Transverse colon (tissue), 4 donors: ENCODE measurements at regions not wholly inside any gene's neighbourhood (a gene's known extent, or its start where the extent isn't known, plus 50 kb on each side); places are given as distances from the start of the nearest gene placed in this dataset.

ENCODE experiments used
- DNase-seq: peaks from one replicate; pipeline ENCODE4 v3.0.0-alpha.2; 2019
- H3K27ac ChIP-seq, 4 donors: fragments of 200-600 bp; sonication (generic); 2 replicates each; pipeline ENCODE4 v1.5.1; 2016 to 2018; ENCODE audit warnings: inconsistent platforms in 4 of 4
- H3K27me3 ChIP-seq: fragments of 200-600 bp; sonication (generic); 2 replicates; pipeline ENCODE4 v1.5.1; 2017; ENCODE audit warnings: inconsistent platforms
- H3K36me3 ChIP-seq, 4 donors: fragments of 200-600 bp; sonication (generic); 2 replicates each; pipeline ENCODE4 v1.5.1; 2017 to 2019; ENCODE audit warnings: inconsistent platforms in 4 of 4
- H3K4me1 ChIP-seq, 4 donors: fragments of 200-600 bp; sonication (generic); 2 replicates each; pipeline ENCODE4 v1.5.1; 2017 to 2020; ENCODE audit warnings: inconsistent platforms in 4 of 4
- H3K4me3 ChIP-seq, 4 donors: fragments of 200-600 bp; sonication (generic); 1 replicate in 1 of 4; 2 replicates in 3 of 4; pipeline versions ENCODE4 v1.5.1 to v1.6.1; 2017 to 2019; ENCODE audit warnings: inconsistent platforms in 4 of 4
- H3K9me3 ChIP-seq, 2 donors: fragments of 200-600 bp; sonication (generic); 2 replicates each; pipeline ENCODE4 v1.5.1; 2017 to 2019; ENCODE audit warnings: inconsistent platforms in 2 of 2
- CTCF ChIP-seq, 5 experiments: fragments of 200-600 bp in 3 of 5; fragments of 450-650 bp in 2 of 5; sonication (generic) in 3 of 5; IDR thresholded peaks; 1 replicate in 2 of 5; 2 replicates in 3 of 5; pipeline ENCODE4 v1.5.1; 2016 to 2017; ENCODE audit warnings: antibody characterized with exemption in 5 of 5, inconsistent platforms in 3 of 5, mild to moderate bottlenecking in 2 of 5, moderate library complexity in 1 of 5
- EP300 ChIP-seq: sonication (generic); formaldehyde crosslinking; IDR thresholded peaks from one replicate; pipeline ENCODE4 v1.6.1; 2017; ENCODE audit warnings: antibody characterized with exemption, low read depth
- POLR2A ChIP-seq: fragments of 450-650 bp; IDR thresholded peaks from one replicate; pipeline ENCODE4 v1.6.1; 2016; ENCODE audit warnings: antibody characterized with exemption, mild to moderate bottlenecking, moderate library complexity
- POLR2AphosphoS5 ChIP-seq, 3 donors: sonication (generic); formaldehyde crosslinking; IDR thresholded peaks; one replicate each; pipeline ENCODE4 v1.6.1; 2016; ENCODE audit warnings: antibody characterized with exemption in 3 of 3
- WGBS, 2 donors: methylation state at CpG; one replicate each; pipeline ENCODE4 v1.1.5; 2018; ENCODE audit warnings: low coverage in 1 of 2; 5-methylcytosine and 5-hydroxymethylcytosine counted together
- in situ Hi-C, 4 donors: fragments of 200-750 bp; cut with MboI; loops; one replicate each; pipeline versions ENCODE4 v1.15.0 to v1.15.1; 2017; ENCODE audit warnings: low sequenced_read_pairs in 3 of 4, low pct_ligation_motif_present in 1 of 4, low pct_unique_long_range_greater_than_20kb in 1 of 4
- intact Hi-C: fragments of 100-400 bp; cut with DNase I; formaldehyde crosslinking; loops from one replicate; pipeline ENCODE4 v1.15.1; 2023; ENCODE audit warnings: low total_unique reads

- intact Hi-C loops (no loop called here), in situ Hi-C loops (loop anchor here in 1 of 4 donors (25.0 kb wide), 1 partner anchor 874 kb away; no protein-coding TSS in a partner anchor)
Observed at GRCh38 chr6:26288155-26288554, 76.8 kb upstream of the BTN3A2 start.

GRCh38 chr6:26290941-26291340, 74.1 kb upstream of the BTN3A2 start:
- TF ChIP-seq POLR2A (no peak), POLR2AphosphoS5 (IDR thresholded peaks at IDR 0.05) (no peak), CTCF (IDR thresholded peaks at IDR 0.05) (no peak), EP300 (no peak)
- no peak overlapping the region for H3K4me3 ChIP-seq
- intact Hi-C loops: no loop called here
- DNase-seq: no peak
- no peaks in the 10 kb centered on the region for H3K27me3 ChIP-seq
- no peak overlapping the region for H3K27ac ChIP-seq
- H3K36me3 ChIP-seq: no peaks in the 10 kb centered on the region
- H3K4me1 ChIP-seq: peaks cover 0 to 7% (median under 1%) of the 10 kb centered on the region in 4 donors
- in situ Hi-C loops: loop anchor here in 1 of 4 donors (25.0 kb wide), 1 partner anchor 871 kb away; no protein-coding TSS in a partner anchor
- H3K9me3 ChIP-seq: no peaks in the 10 kb centered on the region
- WGBS, 2 donors: 80 to 100% methylated on average over 2 to 5 of the region's 5 CpGs

More at GRCh38 chr6:26288155-26288554, 76.8 kb upstream of the BTN3A2 start:
- no peaks in the 10 kb centered on the region for H3K9me3 ChIP-seq
- WGBS, 2 donors: 86 to 92% methylated on average over 6 of the region's 6 CpGs
- TF ChIP-seq EP300: no peak
- H3K36me3 ChIP-seq: no peaks in the 10 kb centered on the region
- DNase-seq: no peak
- no peak overlapping the region for H3K27ac ChIP-seq
- no peaks in the 10 kb centered on the region for H3K27me3 ChIP-seq
- peaks cover 0 to 16% (median 6%) of the 10 kb centered on the region in 4 donors for H3K4me1 ChIP-seq
- H3K4me3 ChIP-seq: no peak overlapping the region

- no peak overlapping the region for H3K27ac ChIP-seq
- intact Hi-C loops (no loop called here), in situ Hi-C loops (loop anchor here in 1 of 4 donors (25.0 kb wide), 1 partner anchor 870 kb away; no protein-coding TSS in a partner anchor)
- peaks cover 0 to 3% (median 1%) of the 10 kb centered on the region in 4 donors for H3K4me1 ChIP-seq
- DNase-seq: no peak
- WGBS, 2 donors: 91 to 100% methylated on average over 1 of the region's 1 CpG
- H3K27me3 ChIP-seq: no peaks in the 10 kb centered on the region
- H3K9me3 ChIP-seq: no peaks in the 10 kb centered on the region
- H3K36me3 ChIP-seq: no peaks in the 10 kb centered on the region
- no peak overlapping the region for H3K4me3 ChIP-seq
- TF ChIP-seq CTCF (IDR thresholded peaks at IDR 0.05) (no peak), POLR2A (no peak), POLR2AphosphoS5 (IDR thresholded peaks at IDR 0.05) (no peak), EP300 (no peak)
Observed at GRCh38 chr6:26292709-26293108, 72.3 kb upstream of the BTN3A2 start.

- no peak for DNase-seq
- Histone ChIP-seq H3K36me3 (no peaks in the 10 kb centered on the region), H3K27me3 (no peaks in the 10 kb centered on the region), H3K4me3 (no peak overlapping the region), H3K27ac (no peak overlapping the region), H3K9me3 (no peaks in the 10 kb centered on the region), H3K4me1 (peaks cover 0 to 3% (median 1%) of the 10 kb centered on the region in 4 donors)
- no peak for TF ChIP-seq CTCF (IDR thresholded peaks at IDR 0.05)
- TF ChIP-seq POLR2AphosphoS5 (IDR thresholded peaks at IDR 0.05): no peak
- TF ChIP-seq POLR2A: no peak
- TF ChIP-seq EP300: no peak
- intact Hi-C loops (no loop called here), in situ Hi-C loops (loop anchor here in 1 of 4 donors (25.0 kb wide), 1 partner anchor 868 kb away; no protein-coding TSS in a partner anchor)
- WGBS, 2 donors: 87% methylated on average over 8 of the region's 8 CpGs; no CpG with 5 or more reads in 1 of the 2 donors
Observed at GRCh38 chr6:26294302-26294701, 70.7 kb upstream of the BTN3A2 start.
